ENCODE measurements at regions not wholly inside any gene's neighbourhood (a gene's known extent, or its start where the extent isn't known, plus 50 kb on each side); places are given as distances from the start of the nearest gene placed in this dataset.

DNA sequence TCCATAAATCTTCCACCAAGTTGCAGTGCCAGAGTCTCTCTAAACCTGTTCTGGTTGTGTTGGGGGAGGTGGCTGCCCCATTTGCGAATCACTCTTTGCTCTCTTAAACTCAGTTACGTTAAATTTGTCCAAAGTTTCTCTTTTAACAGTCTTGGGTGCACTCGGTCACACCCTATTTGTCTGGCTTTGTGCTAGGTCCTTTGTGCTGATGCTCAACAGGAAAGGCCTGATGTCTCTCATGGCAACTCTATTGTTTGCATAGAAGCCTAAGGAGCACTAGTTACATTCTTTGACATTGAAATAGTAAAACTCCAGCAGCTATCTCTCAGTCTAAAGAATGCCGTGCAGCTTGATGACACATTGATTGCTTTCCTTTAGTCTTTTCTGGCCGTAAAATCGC is 105.1 kb downstream of the TRMT11 start:
- DNase-seq (ENCODE audit: low spot score): no peak

- no peak for DNase-seq (ENCODE audit: low spot score)
Measured at GRCh38 chr6:126093108-126093507, 106.8 kb downstream of the TRMT11 start.

GRCh38 chr6:126094411-126094810 is 108.1 kb downstream of the TRMT11 start:
- no peak for DNase-seq (ENCODE audit: low spot score)

GRCh38 chr6:126100386-126100785 is 114.0 kb downstream of the TRMT11 start:
- no peak for DNase-seq (ENCODE audit: low spot score)

DNA sequence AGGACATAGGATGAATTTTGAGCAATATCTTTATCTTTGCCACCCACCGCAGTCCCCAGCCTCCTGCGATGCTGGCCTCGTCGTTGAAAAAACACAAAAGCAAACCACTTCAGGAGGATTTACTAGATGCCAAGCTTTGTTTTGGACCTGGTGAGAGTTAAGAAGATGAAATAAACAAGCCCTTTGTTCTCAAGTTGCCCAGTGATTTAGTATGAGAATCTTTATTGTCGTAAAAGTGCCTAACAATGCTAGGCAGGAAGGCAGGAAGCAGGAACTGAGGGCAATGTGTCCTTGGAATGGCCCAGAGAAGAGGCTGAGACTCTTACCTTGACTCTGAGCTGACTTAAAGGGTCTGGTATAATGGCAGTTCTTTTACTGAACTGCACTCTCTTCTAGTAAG is 116.0 kb downstream of the TRMT11 start:
- no peak for DNase-seq (ENCODE audit: low spot score)

DNA sequence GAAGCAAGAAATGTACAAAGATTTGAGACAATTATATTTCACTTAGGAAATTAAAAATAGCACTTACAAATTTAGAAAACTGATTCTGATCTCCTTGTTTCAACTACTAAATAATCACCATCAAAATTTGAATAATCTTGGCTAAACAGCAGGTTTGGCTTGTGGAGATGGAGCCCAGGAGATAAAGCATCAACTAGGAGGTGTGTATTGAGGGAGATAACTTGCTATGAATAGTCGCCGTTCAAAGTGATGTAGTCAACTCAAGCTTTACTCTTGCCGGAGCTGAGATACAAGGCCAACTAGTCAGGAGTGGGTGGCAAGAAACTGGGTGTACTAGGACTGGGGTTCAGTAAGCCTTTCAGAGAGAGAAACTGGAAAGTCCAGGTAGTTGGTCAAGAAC is 117.7 kb downstream of the TRMT11 start:
- DNase-seq (ENCODE audit: low spot score): no peak

GRCh38 chr6:126107475-126108166 is 121.3 kb downstream of the TRMT11 start:
- no peak for DNase-seq (ENCODE audit: low spot score)

- DNase-seq (ENCODE audit: low spot score): no peak
Measured at GRCh38 chr6:126110512-126111270, 124.4 kb downstream of the TRMT11 start.

DNA sequence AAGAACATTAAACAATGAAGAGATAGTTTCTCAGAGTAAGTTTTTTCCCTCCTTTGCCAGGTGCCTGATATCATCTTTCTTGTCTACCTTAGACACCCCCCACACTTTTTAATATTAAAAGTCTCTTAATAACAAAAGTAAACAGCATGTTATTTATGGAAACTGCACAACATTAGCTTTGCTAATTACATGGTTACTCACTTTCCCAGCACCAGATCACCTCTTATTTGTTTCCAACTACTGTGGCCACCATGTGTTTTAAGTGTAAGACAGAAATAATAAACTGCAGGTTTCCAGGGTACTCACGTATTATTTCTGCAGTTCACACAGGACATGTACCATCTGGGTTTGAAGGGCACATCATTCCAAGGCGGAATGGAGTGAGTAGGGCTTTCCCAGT is 125.0 kb downstream of the TRMT11 start:
- no peak for DNase-seq (ENCODE audit: low spot score)

- DNase-seq (ENCODE audit: low spot score): no peak
Measured at GRCh38 chr6:126112171-126112632, 125.9 kb downstream of the TRMT11 start.

DNA sequence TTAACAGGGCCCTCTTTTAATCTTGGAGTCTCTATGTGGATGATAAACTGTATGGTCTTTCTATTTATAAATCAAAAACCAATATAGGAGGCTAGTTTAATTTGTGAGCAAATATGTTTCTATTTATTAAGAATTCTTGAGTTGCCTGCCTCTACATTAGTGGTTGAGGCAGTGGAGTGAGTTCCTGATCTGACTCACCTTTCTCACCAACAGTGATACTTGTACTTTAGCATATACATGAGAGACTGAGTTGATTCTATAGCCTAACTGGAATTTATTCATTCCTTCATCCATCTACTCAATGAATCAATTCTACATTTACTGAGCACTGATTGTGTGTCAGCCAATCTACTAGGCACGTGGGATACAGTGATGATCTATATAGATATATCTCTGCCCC is 126.9 kb downstream of the TRMT11 start:
- no peak for DNase-seq (ENCODE audit: low spot score)

GRCh38 chr6:126117251-126117650 is 130.9 kb downstream of the TRMT11 start:
- DNase-seq (ENCODE audit: low spot score): no peak

DNA sequence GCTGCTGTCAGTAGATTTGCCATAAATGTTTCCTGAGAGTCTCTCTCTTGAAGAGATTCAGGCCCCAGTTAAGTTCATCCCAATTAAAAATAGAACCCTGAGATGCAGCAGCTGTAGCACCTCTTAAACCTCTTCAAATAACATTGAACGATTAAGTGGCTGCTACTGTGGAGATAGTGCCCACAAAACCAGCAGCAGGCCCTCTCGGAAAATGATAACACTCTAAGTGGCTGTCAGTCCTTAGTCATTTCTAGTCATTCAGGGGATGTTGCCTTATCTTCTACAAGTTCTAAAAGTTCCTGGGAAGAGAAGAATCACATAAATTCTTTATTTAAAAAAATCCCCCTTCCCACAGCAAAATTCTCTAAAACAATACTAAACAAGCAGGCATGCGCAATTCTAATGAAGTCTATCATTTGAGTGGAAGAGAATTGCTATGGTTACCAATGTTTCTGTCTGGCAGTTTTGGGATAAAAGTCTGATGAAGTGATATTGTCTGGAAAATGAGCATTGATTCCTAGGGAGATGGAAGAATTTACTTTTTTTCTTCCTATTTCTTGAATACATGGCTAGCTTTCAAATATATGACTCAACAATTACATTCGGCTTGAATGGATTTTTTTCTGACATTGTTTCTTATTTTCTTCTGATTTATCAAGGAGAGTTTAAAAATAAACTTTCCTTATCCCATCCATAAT is 131.9 kb downstream of the TRMT11 start:
- no peak for DNase-seq (ENCODE audit: low spot score)

DNA sequence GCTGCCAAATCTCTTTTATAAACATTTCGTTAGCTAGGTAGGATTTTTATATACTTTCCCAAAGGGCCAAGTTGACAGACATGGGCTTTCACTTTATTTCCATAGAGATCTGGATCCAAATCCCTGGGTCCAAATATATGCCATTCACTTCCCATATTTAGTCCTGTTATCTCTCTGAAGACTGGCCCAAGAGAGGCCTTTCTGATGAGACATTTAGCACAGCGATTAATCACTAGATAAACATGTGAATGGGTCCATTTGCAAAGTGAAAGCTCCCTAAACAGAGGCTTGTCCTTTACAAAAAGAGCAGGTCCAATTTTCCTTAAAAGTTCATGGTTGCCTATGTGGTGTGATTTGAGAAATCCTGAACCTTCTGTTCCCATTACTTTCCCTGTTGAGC is 132.6 kb downstream of the TRMT11 start:
- DNase-seq (ENCODE audit: low spot score): no peak

- DNase-seq (ENCODE audit: low spot score): no peak
Measured at GRCh38 chr6:126123226-126123625, 136.9 kb downstream of the TRMT11 start.

GRCh38 chr6:126127659-126128058 is 141.3 kb downstream of the TRMT11 start:
- DNase-seq (ENCODE audit: low spot score): no peak

GRCh38 chr6:126131246-126131645 is 144.9 kb downstream of the TRMT11 start:
- DNase-seq (ENCODE audit: low spot score): no peak

DNA sequence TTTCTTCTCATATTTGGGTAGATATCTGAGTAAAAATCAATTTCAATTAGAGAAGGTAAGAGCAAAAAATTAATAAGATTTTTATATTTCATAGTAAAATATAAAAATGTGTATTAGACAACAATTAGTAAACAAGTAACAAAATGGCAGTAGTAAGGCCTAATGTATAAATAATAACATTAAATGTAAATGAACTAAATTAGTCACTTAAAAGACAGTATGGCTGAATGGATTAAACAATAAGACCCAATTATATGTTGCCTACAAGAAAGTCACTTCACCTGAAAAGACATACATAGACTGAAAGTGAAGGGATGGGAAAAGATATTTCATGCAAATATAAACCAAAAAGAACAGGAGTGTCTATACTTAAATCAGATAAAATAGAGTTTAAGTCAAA is 147.6 kb downstream of the TRMT11 start:
- DNase-seq (ENCODE audit: low spot score): no peak

DNA sequence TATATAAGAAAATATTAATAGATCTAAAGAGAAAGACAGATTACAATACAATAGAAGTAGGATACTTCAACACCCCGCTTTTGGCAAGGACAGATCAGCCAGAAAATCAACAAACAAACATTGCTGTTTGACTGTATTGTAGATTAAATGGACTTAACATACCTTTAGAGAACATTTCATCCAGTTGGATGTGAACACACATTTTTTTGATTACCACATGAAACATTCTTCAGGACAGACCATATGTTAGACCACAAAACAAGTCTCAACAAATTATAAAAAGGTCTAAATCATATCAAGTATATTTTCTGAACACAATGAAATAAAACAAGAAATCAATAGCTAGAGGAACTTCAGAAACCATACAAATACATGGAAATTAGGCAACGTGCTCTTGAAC is 148.2 kb downstream of the TRMT11 start:
- DNase-seq (ENCODE audit: low spot score): no peak

DNA sequence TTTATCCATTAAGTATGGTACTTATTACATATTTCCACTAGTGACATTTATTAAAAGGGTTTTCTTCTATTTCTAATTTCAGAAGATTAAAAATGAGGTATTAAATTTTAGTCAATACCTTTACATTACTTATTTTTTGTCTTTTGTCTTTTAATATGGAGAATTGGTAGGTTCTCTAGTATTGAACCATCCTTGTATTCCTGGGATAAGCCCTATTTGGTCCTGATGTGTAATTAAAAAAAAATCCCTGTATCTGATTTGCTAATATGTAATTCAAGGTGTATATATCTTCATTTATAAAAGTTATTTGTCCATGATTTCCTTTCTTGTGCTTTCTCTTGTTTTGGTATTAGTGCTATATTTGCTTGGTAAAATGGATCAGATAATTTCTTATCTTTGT is 153.7 kb downstream of the TRMT11 start:
- no peak for DNase-seq (ENCODE audit: low spot score)

DNA sequence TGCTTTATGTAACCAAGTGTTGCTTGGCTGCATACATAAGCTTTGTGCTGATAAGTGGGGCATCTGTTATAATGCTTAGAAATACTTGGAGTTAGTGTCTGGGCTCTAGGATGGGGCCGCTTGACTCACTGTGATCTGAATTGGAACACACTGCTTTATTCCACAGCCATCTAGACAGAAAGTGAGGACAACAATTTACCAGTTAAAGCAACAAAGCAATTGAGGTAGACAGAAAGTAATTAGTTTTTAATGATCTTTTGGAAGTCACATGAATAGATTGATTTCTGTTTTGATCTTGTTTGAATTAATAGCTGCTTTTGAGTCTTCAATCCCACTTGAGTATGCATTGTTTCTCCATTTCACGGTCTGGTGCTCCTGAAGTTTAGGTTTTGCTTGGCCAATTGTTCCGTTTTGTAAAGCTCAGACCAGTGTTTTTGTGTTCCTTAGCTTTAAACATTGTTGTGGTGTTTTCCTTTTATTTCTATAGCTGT is 157.5 kb downstream of the TRMT11 start:
- no peak for DNase-seq (ENCODE audit: low spot score)

DNA sequence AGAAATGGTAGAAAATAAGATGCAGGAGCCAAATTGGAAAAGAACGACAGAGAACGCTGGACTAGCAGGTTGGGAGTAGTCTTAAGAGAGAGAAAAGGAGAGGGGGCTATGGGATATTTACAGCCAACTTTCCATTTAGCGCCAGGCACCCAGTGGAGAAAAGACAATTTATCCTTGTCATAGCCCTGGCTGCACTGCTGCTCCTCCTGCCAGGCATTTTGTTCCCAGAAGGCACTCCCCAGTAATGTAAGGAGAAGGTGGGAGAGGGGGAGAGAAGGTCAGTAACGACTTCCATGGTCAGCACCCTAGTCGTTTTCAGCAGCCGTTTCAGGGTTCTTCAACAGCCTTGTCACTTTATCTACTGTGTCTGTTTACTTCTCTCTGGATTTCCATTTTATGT is 159.0 kb downstream of the TRMT11 start:
- DNase-seq (ENCODE audit: low spot score): no peak

GRCh38 chr6:126147291-126147815 is 161.0 kb downstream of the TRMT11 start:
- no peak for DNase-seq (ENCODE audit: low spot score)
